ENCODE measurements at regions not wholly inside any gene's neighbourhood (a gene's known extent, or its start where the extent isn't known, plus 50 kb on each side); places are given as distances from the start of the nearest gene placed in this dataset.

DNA sequence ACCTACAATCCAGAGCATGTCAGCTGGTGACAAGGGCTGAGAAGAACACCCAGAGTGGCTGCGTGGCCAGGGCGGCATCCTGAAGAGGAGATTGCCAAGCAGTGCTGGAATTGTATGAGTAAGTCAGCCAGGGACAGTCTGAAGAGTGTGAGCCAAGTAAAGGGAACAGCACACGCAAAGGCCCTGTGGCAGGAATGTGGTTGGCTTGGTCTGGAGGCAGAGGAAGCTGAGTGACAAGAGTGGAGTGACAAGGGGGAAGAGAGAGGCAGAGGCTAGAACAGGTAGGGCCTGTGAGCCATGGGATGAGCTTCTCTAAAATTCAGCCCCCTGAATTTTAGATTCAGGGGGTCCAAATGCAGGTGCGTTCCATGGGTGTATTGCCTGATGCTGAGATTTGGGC is 53.7 kb upstream of the UQCRFS1 start:
- TF ChIP-seq, protein P1, sequence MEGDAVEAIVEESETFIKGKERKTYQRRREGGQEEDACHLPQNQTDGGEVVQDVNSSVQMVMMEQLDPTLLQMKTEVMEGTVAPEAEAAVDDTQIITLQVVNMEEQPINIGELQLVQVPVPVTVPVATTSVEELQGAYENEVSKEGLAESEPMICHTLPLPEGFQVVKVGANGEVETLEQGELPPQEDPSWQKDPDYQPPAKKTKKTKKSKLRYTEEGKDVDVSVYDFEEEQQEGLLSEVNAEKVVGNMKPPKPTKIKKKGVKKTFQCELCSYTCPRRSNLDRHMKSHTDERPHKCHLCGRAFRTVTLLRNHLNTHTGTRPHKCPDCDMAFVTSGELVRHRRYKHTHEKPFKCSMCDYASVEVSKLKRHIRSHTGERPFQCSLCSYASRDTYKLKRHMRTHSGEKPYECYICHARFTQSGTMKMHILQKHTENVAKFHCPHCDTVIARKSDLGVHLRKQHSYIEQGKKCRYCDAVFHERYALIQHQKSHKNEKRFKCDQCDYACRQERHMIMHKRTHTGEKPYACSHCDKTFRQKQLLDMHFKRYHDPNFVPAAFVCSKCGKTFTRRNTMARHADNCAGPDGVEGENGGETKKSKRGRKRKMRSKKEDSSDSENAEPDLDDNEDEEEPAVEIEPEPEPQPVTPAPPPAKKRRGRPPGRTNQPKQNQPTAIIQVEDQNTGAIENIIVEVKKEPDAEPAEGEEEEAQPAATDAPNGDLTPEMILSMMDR (IDR thresholded peaks at IDR 0.05; ENCODE audit: insufficient read depth, low read length): no peak
- TF ChIP-seq POLR2AphosphoS5 (IDR thresholded peaks at IDR 0.05; ENCODE audit: low read depth) (no peak), GABPA (IDR thresholded peaks at IDR 0.05; ENCODE audit: low read depth) (no peak), SPI1 (IDR thresholded peaks at IDR 0.05; ENCODE audit: borderline replicate concordance, low read depth) (no peak)
- TF ChIP-seq, protein P2, sequence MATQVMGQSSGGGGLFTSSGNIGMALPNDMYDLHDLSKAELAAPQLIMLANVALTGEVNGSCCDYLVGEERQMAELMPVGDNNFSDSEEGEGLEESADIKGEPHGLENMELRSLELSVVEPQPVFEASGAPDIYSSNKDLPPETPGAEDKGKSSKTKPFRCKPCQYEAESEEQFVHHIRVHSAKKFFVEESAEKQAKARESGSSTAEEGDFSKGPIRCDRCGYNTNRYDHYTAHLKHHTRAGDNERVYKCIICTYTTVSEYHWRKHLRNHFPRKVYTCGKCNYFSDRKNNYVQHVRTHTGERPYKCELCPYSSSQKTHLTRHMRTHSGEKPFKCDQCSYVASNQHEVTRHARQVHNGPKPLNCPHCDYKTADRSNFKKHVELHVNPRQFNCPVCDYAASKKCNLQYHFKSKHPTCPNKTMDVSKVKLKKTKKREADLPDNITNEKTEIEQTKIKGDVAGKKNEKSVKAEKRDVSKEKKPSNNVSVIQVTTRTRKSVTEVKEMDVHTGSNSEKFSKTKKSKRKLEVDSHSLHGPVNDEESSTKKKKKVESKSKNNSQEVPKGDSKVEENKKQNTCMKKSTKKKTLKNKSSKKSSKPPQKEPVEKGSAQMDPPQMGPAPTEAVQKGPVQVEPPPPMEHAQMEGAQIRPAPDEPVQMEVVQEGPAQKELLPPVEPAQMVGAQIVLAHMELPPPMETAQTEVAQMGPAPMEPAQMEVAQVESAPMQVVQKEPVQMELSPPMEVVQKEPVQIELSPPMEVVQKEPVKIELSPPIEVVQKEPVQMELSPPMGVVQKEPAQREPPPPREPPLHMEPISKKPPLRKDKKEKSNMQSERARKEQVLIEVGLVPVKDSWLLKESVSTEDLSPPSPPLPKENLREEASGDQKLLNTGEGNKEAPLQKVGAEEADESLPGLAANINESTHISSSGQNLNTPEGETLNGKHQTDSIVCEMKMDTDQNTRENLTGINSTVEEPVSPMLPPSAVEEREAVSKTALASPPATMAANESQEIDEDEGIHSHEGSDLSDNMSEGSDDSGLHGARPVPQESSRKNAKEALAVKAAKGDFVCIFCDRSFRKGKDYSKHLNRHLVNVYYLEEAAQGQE (IDR thresholded peaks at IDR 0.05; ENCODE audit: insufficient replicate concordance, low read depth): no peak

All from HL-60 (cell line).